Astrocyte of the spinal cord (primary cell): ENCODE measurements at regions not wholly inside any gene's neighbourhood (a gene's known extent, or its start where the extent isn't known, plus 50 kb on each side); places are given as distances from the start of the nearest gene placed in this dataset.
A peak's percentile ranks its signal among the peaks of the same experiment; 100 is the strongest.

Experiments
- DNase-seq: peaks from one replicate; pipeline ENCODE4 v3.0.0; 2011; ENCODE audit warnings: low read depth, low spot score
- H3K4me3 ChIP-seq: 2 replicates; pipeline ENCODE4 v1.5.1; 2011; ENCODE audit warnings: low read depth, mild to moderate bottlenecking, low read length, moderate library complexity
- CTCF ChIP-seq: IDR thresholded peaks from 2 replicates; pipeline ENCODE4 v1.5.1; 2012; ENCODE audit warnings: low read depth, mild to moderate bottlenecking, low read length, inconsistent platforms
- in situ Hi-C: cut with HindIII; loops from 2 replicates; pipeline ENCODE4 v1.10.0; 2017; ENCODE audit warnings: low sequenced_read_pairs

GRCh38 chr12:45651029-45651428 is 78.5 kb upstream of the ARID2 start:
- no peak for TF ChIP-seq CTCF
- in situ Hi-C loops = no loop called here
- no peak overlapping the region for H3K4me3 ChIP-seq
- DNase-seq = no peak

GRCh38 chr12:45654002-45654665 is 75.4 kb upstream of the ARID2 start:
- no peak for DNase-seq
- no peak overlapping the region for H3K4me3 ChIP-seq
- in situ Hi-C loops = no loop called here
- no peak for TF ChIP-seq CTCF

GRCh38 chr12:45655186-45655585 is 74.3 kb upstream of the ARID2 start:
- no peak for DNase-seq
- in situ Hi-C loops = no loop called here
- no peak overlapping the region for H3K4me3 ChIP-seq
- no peak for TF ChIP-seq CTCF

- no peak for TF ChIP-seq CTCF
- H3K4me3 ChIP-seq = no peak overlapping the region
- no peak for DNase-seq
- in situ Hi-C loops = no loop called here
These were observed 73.8 kb upstream of the ARID2 start for GRCh38 chr12:45655743-45656142.

- no peak for DNase-seq
- TF ChIP-seq CTCF = no peak
- no peak overlapping the region for H3K4me3 ChIP-seq
- in situ Hi-C loops = no loop called here
These were observed 71.5 kb upstream of the ARID2 start for GRCh38 chr12:45658020-45658419.

- DNase-seq = peak; percentile 76
- TF ChIP-seq CTCF = no peak
- in situ Hi-C loops = no loop called here
- no peak overlapping the region for H3K4me3 ChIP-seq
These were observed 69.2 kb upstream of the ARID2 start for GRCh38 chr12:45660330-45660729.
